SU-DHL-6 (cell line): ENCODE measurements at regions not wholly inside any gene's neighbourhood (a gene's known extent, or its start where the extent isn't known, plus 50 kb on each side); places are given as distances from the start of the nearest gene placed in this dataset.

Source experiments
- H2AFZ ChIP-seq: fragments of 200-600 bp; sonication (generic); 2 replicates; pipeline ENCODE4 v1.6.1; 2014; ENCODE audit warnings: low read depth, mild to moderate bottlenecking, moderate library complexity, mixed read lengths, antibody characterized with exemption, low read length; ENCODE audit not compliant: severe bottlenecking
- H3F3A ChIP-seq: fragments of 200-600 bp; shearing (Covaris generic); 2 replicates; pipeline ENCODE4 v1.6.0; 2016; ENCODE audit warnings: antibody characterized with exemption, mild to moderate bottlenecking; ENCODE audit not compliant: insufficient read depth
- H3K27ac ChIP-seq: fragments of 200-600 bp; sonication (generic); 2 replicates; pipeline ENCODE4 v1.5.1; 2016; ENCODE audit warnings: low read depth, mild to moderate bottlenecking, low read length, moderate library complexity, mixed read lengths
- H3K27me3 ChIP-seq: fragments of 200-600 bp; sonication (generic), shearing (Covaris generic); 2 replicates; pipeline ENCODE4 v1.6.0; 2014; ENCODE audit warnings: mild to moderate bottlenecking, low read length
- H3K36me3 ChIP-seq: fragments of 200-600 bp; sonication (generic); 2 replicates; pipeline ENCODE4 v1.6.1; 2014; ENCODE audit warnings: mild to moderate bottlenecking, low read length, mixed read lengths
- H3K4me2 ChIP-seq: fragments of 300-600, 200-600 bp; shearing (Covaris generic), sonication (generic); 2 replicates; pipeline ENCODE4 v1.6.0; 2014; ENCODE audit warnings: low read length, low read depth, mild to moderate bottlenecking; ENCODE audit not compliant: poor library complexity, severe bottlenecking
- H3K4me3 ChIP-seq: fragments of 200-600 bp; sonication (generic); 2 replicates; pipeline ENCODE4 v1.5.1; 2014; ENCODE audit warnings: antibody characterized with exemption, low read length, mild to moderate bottlenecking, mixed read lengths; ENCODE audit not compliant: insufficient read depth, poor library complexity, severe bottlenecking
- H3K79me2 ChIP-seq: fragments of 200-600 bp; sonication (generic); 2 replicates; pipeline ENCODE4 v1.6.1; 2014; ENCODE audit warnings: mild to moderate bottlenecking, low read length, moderate library complexity; ENCODE audit not compliant: insufficient read depth
- H3K9ac ChIP-seq: fragments of 200-600 bp; sonication (generic); 2 replicates; pipeline ENCODE4 v1.7.0; 2014; ENCODE audit warnings: mild to moderate bottlenecking, low read length
- H3K9me2 ChIP-seq: fragments of 200-600 bp; sonication (generic); replicated peaks from 2 replicates; pipeline ENCODE4 v1.6.1; 2014; ENCODE audit warnings: low read length; ENCODE audit not compliant: insufficient read depth
- H3K9me3 ChIP-seq: fragments of 200-600 bp; sonication (generic); 2 replicates; pipeline ENCODE4 v1.6.1; 2014; ENCODE audit warnings: low read length, mixed read lengths; ENCODE audit not compliant: insufficient read depth
- H4K20me1 ChIP-seq: fragments of 200-600 bp; sonication (generic); 2 replicates; pipeline ENCODE4 v1.6.1; 2014; ENCODE audit warnings: low read depth, mild to moderate bottlenecking, antibody characterized with exemption, low read length, moderate library complexity, mixed read lengths
- EZH2phosphoT487 ChIP-seq: fragments of 200-600 bp; sonication (generic), shearing (Covaris generic); conservative IDR thresholded peaks from 2 replicates; pipeline ENCODE4 v1.6.1; 2018; ENCODE audit warnings: mild to moderate bottlenecking, antibody characterized with exemption, low read length, moderate library complexity, mixed read lengths
- TF ChIP-seq, protein P1 (sequence below): fragments of 200-600 bp; sonication (generic); IDR thresholded peaks from one replicate; pipeline ENCODE4 v1.5.1; 2017; ENCODE audit warnings: antibody characterized with exemption, mild to moderate bottlenecking, low read length, moderate library complexity; ENCODE audit not compliant: insufficient read depth, poor library complexity, severe bottlenecking

GRCh38 chr6:23590498-23591126 is 535.4 kb upstream of the NRSN1 start:
- Histone ChIP-seq H3K4me3 (no peak overlapping the region), H3F3A (no peaks in the 10 kb centered on the region), H3K9me2 (no peaks in the 10 kb centered on the region), H3K27me3 (no peaks in the 10 kb centered on the region), H3K9ac (no peak overlapping the region), H3K9me3 (no peaks in the 10 kb centered on the region), H3K27ac (no peak overlapping the region), H3K4me2 (no peak overlapping the region), H4K20me1 (no peaks in the 10 kb centered on the region), H3K79me2 (no peaks in the 10 kb centered on the region), H3K36me3 (no peaks in the 10 kb centered on the region; the same call in 1 of the 2 replicates), H2AFZ (no peak overlapping the region)
- no peak for TF ChIP-seq EZH2phosphoT487
- TF ChIP-seq, protein P1, sequence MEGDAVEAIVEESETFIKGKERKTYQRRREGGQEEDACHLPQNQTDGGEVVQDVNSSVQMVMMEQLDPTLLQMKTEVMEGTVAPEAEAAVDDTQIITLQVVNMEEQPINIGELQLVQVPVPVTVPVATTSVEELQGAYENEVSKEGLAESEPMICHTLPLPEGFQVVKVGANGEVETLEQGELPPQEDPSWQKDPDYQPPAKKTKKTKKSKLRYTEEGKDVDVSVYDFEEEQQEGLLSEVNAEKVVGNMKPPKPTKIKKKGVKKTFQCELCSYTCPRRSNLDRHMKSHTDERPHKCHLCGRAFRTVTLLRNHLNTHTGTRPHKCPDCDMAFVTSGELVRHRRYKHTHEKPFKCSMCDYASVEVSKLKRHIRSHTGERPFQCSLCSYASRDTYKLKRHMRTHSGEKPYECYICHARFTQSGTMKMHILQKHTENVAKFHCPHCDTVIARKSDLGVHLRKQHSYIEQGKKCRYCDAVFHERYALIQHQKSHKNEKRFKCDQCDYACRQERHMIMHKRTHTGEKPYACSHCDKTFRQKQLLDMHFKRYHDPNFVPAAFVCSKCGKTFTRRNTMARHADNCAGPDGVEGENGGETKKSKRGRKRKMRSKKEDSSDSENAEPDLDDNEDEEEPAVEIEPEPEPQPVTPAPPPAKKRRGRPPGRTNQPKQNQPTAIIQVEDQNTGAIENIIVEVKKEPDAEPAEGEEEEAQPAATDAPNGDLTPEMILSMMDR = no peak

GRCh38 chr6:23591761-23592160 is 534.3 kb upstream of the NRSN1 start:
- Histone ChIP-seq H3K27me3 (no peaks in the 10 kb centered on the region), H3K9me3 (no peaks in the 10 kb centered on the region), H3K79me2 (no peaks in the 10 kb centered on the region), H3K4me3 (no peak overlapping the region), H3F3A (no peaks in the 10 kb centered on the region), H4K20me1 (no peaks in the 10 kb centered on the region), H3K9me2 (no peaks in the 10 kb centered on the region; the same call in 1 of the 2 replicates), H3K36me3 (no peaks in the 10 kb centered on the region; the same call in 1 of the 2 replicates), H2AFZ (no peak overlapping the region), H3K27ac (no peak overlapping the region), H3K4me2 (no peak overlapping the region), H3K9ac (no peak overlapping the region)
- no peak for TF ChIP-seq EZH2phosphoT487
- TF ChIP-seq, protein P1 = no peak

DNA sequence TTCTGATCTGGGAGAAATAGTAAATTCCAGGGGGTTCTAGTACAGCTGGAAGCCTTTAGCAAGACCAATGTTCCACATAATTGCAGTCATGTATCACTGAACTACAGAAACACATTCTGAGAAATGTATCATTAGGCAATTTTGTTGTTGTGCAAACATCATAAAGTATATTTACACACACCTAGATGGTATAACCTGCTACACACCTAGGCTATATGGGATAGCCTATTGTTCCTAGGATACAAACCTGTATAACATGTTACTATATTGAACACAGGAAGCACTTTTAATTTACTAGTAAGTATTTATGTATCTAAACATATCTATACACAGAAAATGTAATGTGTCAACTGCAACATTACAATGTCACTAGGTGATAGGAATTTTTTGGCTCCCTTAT is 525.9 kb upstream of the NRSN1 start:
- Histone ChIP-seq H3K9ac (no peak overlapping the region), H3K9me3 (0 out of 2 replicates have a peak, but pooled peaks cover 5% of the 10 kb centered on the region), H3K4me3 (no peak overlapping the region), H4K20me1 (no peaks in the 10 kb centered on the region), H3K4me2 (no peak overlapping the region), H2AFZ (no peak overlapping the region), H3F3A (no peaks in the 10 kb centered on the region), H3K27ac (no peak overlapping the region), H3K9me2 (no peaks in the 10 kb centered on the region; the same call in 1 of the 2 replicates), H3K79me2 (no peaks in the 10 kb centered on the region), H3K36me3 (no peaks in the 10 kb centered on the region), H3K27me3 (no peaks in the 10 kb centered on the region)
- TF ChIP-seq, protein P1 = no peak
